Suppressor macrophage (primary cell): ENCODE measurements at regions not wholly inside any gene's neighbourhood (a gene's known extent, or its start where the extent isn't known, plus 50 kb on each side); places are given as distances from the start of the nearest gene placed in this dataset.
A peak's percentile ranks its signal among the peaks of the same experiment; 100 is the strongest.

Source experiments
- DNase-seq, 4 experiments: peaks; one replicate each; pipeline ENCODE4 v3.0.0-alpha.2; 2020 to 2022

- no peak for DNase-seq
Observed at GRCh38 chr15:97189162-97189780, 771.2 kb upstream of the ARRDC4 start.

GRCh38 chr15:97194750-97195149 lies 765.8 kb upstream of the ARRDC4 start:
- DNase-seq: no peak

- DNase-seq: no peak
Observed at GRCh38 chr15:97196048-97197014, 764.2 kb upstream of the ARRDC4 start.

GRCh38 chr15:97199393-97200051 lies 761.0 kb upstream of the ARRDC4 start:
- DNase-seq: no peak

GRCh38 chr15:97200161-97200560 lies 760.3 kb upstream of the ARRDC4 start:
- DNase-seq: no peak

- DNase-seq: no peak
Observed at GRCh38 chr15:97210277-97210676, 750.2 kb upstream of the ARRDC4 start.

- DNase-seq: no peak
Observed at GRCh38 chr15:97215629-97216028, 744.9 kb upstream of the ARRDC4 start.

- no peak for DNase-seq
Observed at GRCh38 chr15:97224191-97224641, 736.3 kb upstream of the ARRDC4 start.

GRCh38 chr15:97234851-97235610 lies 725.5 kb upstream of the ARRDC4 start:
- peak; percentile 53 to 68 (median 58) for DNase-seq

- peak in 1 of 4 experiments; percentile 9 for DNase-seq
Observed at GRCh38 chr15:97235611-97235985, 724.9 kb upstream of the ARRDC4 start.

GRCh38 chr15:97236140-97236539 lies 724.4 kb upstream of the ARRDC4 start:
- no peak for DNase-seq

- no peak for DNase-seq
Observed at GRCh38 chr15:97237160-97237559, 723.3 kb upstream of the ARRDC4 start.

- DNase-seq: no peak
Observed at GRCh38 chr15:97248376-97248775, 712.1 kb upstream of the ARRDC4 start.

GRCh38 chr15:97259943-97260342 lies 700.6 kb upstream of the ARRDC4 start:
- DNase-seq: no peak

GRCh38 chr15:97301166-97301565 lies 659.3 kb upstream of the ARRDC4 start:
- no peak for DNase-seq

GRCh38 chr15:97316362-97316761 lies 644.1 kb upstream of the ARRDC4 start:
- DNase-seq: no peak

GRCh38 chr15:97317163-97317562 lies 643.3 kb upstream of the ARRDC4 start:
- no peak for DNase-seq

- DNase-seq: no peak
Observed at GRCh38 chr15:97319291-97319690, 641.2 kb upstream of the ARRDC4 start.

- no peak for DNase-seq
Observed at GRCh38 chr15:97346221-97346620, 614.3 kb upstream of the ARRDC4 start.

GRCh38 chr15:97350813-97351212 lies 609.7 kb upstream of the ARRDC4 start:
- no peak for DNase-seq

- no peak for DNase-seq
Observed at GRCh38 chr15:97383516-97383915, 577.0 kb upstream of the ARRDC4 start.

- no peak for DNase-seq
Observed at GRCh38 chr15:97386940-97387339, 573.6 kb upstream of the ARRDC4 start.

- DNase-seq: no peak
Observed at GRCh38 chr15:97401195-97401594, 559.3 kb upstream of the ARRDC4 start.
